NCI-H128 (cell line): ENCODE measurements at regions not wholly inside any gene's neighbourhood (a gene's known extent, or its start where the extent isn't known, plus 50 kb on each side); places are given as distances from the start of the nearest gene placed in this dataset.

Experiments
- DNase-seq: peaks from one replicate; lab custom pipeline; 2025; ENCODE audit not compliant: unreplicated experiment; lab: John Stamatoyannopoulos, UW

- no peak for DNase-seq
These were observed 77.4 kb upstream of the ALDH1B1 start for GRCh38 chr9:38315085-38315595.

- no peak for DNase-seq
These were observed 79.1 kb upstream of the ALDH1B1 start for GRCh38 chr9:38313421-38313820.

- DNase-seq = no peak
These were observed 80.1 kb upstream of the ALDH1B1 start for GRCh38 chr9:38312406-38312805.

- no peak for DNase-seq
These were observed 80.9 kb upstream of the ALDH1B1 start for GRCh38 chr9:38311382-38312270.

GRCh38 chr9:38309324-38310195 is 82.9 kb upstream of the ALDH1B1 start:
- DNase-seq = no peak

- no peak for DNase-seq
These were observed 84.4 kb upstream of the ALDH1B1 start for GRCh38 chr9:38308136-38308535.

GRCh38 chr9:38306899-38307298 is 85.6 kb upstream of the ALDH1B1 start:
- DNase-seq = no peak

GRCh38 chr9:38305582-38305981 is 86.9 kb upstream of the ALDH1B1 start:
- DNase-seq = no peak

- DNase-seq = no peak
These were observed 91.0 kb upstream of the ALDH1B1 start for GRCh38 chr9:38301376-38302106.

GRCh38 chr9:38299856-38300255 is 92.6 kb upstream of the ALDH1B1 start:
- no peak for DNase-seq

- DNase-seq = no peak
These were observed 93.6 kb upstream of the ALDH1B1 start for GRCh38 chr9:38298904-38299303.

- DNase-seq = no peak
These were observed 94.0 kb upstream of the ALDH1B1 start for GRCh38 chr9:38298503-38298902.

- no peak for DNase-seq
These were observed 95.7 kb upstream of the ALDH1B1 start for GRCh38 chr9:38296807-38297206.

GRCh38 chr9:38295764-38296163 is 96.7 kb upstream of the ALDH1B1 start:
- no peak for DNase-seq

GRCh38 chr9:38294220-38294960 is 98.1 kb upstream of the ALDH1B1 start:
- no peak for DNase-seq

GRCh38 chr9:38293022-38293421 is 99.5 kb upstream of the ALDH1B1 start:
- DNase-seq = no peak

- no peak for DNase-seq
These were observed 100.0 kb upstream of the ALDH1B1 start for GRCh38 chr9:38292480-38292879.

- no peak for DNase-seq
These were observed 102.6 kb upstream of the ALDH1B1 start for GRCh38 chr9:38289866-38290245.

- DNase-seq = no peak
These were observed 103.2 kb upstream of the ALDH1B1 start for GRCh38 chr9:38289236-38289865.

- DNase-seq = no peak
These were observed 104.0 kb upstream of the ALDH1B1 start for GRCh38 chr9:38288502-38288901.
